Peyer's patch (tissue), 4 donors: ENCODE measurements at regions not wholly inside any gene's neighbourhood (a gene's known extent, or its start where the extent isn't known, plus 50 kb on each side); places are given as distances from the start of the nearest gene placed in this dataset.

Source experiments
- DNase-seq, 3 donors: peaks; one replicate each; pipeline ENCODE4 v3.0.0-alpha.2; 2017 to 2019
- H3K27ac ChIP-seq, 4 donors: fragments of 200-600 bp; sonication (generic); one replicate each; pipeline ENCODE4 v1.5.1; 2016 to 2019
- H3K27me3 ChIP-seq, 2 donors: fragments of 200-600 bp; sonication (generic); one replicate each; pipeline ENCODE4 v1.5.1; 2019
- H3K36me3 ChIP-seq, 3 donors: fragments of 200-600 bp; sonication (generic); one replicate each; pipeline ENCODE4 v1.5.1; 2016 to 2019
- H3K4me1 ChIP-seq, 4 donors: fragments of 200-600 bp; sonication (generic); one replicate each; pipeline ENCODE4 v1.5.1; 2016 to 2019
- H3K4me3 ChIP-seq, 4 donors: fragments of 200-600 bp; sonication (generic); 1 replicate in 3 of 4; 2 replicates in 1 of 4; pipeline ENCODE4 v1.5.1; 2016 to 2019; ENCODE audit warnings: mild to moderate bottlenecking in 1 of 4
- H3K9me3 ChIP-seq, 4 donors: fragments of 200-600 bp; sonication (generic); one replicate each; pipeline ENCODE4 v1.5.1; 2016 to 2019; ENCODE audit warnings: mild to moderate bottlenecking in 1 of 4
- CTCF ChIP-seq, 6 experiments: fragments of 450-650 bp in 4 of 6; fragments of 200-600 bp in 2 of 6; sonication (generic) in 1 of 6; IDR thresholded peaks; one replicate each; pipeline ENCODE4 v1.5.1; 2017 to 2019; ENCODE audit warnings: antibody characterized with exemption in 6 of 6, mild to moderate bottlenecking in 3 of 6, moderate library complexity in 1 of 6
- POLR2A ChIP-seq, 2 donors: fragments of 450-650 bp; IDR thresholded peaks; one replicate each; pipeline ENCODE4 v1.5.1; 2017; ENCODE audit warnings: antibody characterized with exemption in 2 of 2, mild to moderate bottlenecking in 2 of 2, moderate library complexity in 2 of 2

GRCh38 chr12:105823810-105824209 lies 314.9 kb downstream of the NUAK1 start:
- no peak overlapping the region for H3K4me3 ChIP-seq
- no peak for DNase-seq

DNA sequence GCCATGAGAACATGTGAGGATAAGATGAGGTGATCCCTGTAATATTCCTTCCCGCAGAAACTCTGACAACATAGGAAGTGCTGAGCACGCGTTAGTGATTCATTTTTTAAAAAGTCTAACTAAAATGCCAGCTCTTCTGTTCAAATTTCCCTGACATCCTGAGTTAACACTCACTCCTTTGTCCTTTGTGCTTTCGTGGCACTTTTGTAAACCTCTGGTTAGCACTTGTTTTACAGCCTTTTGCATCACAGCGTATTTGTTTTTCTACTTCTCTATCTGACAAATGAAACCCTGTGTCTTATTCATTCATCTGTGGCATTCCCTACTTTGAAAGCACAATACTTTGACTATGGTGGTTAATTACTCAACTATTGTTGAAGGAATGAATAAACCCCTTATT lies 313.6 kb downstream of the NUAK1 start:
- DNase-seq = no peak
- TF ChIP-seq CTCF (IDR thresholded peaks at IDR 0.05) = no peak
- no peak for TF ChIP-seq POLR2A (IDR thresholded peaks at IDR 0.05)
- Histone ChIP-seq H3K27me3 (no peaks in the 10 kb centered on the region), H3K4me1 (no peaks in the 10 kb centered on the region), H3K9me3 (no peaks in the 10 kb centered on the region), H3K4me3 (no peak overlapping the region), H3K27ac (no peak overlapping the region), H3K36me3 (no peaks in the 10 kb centered on the region)

More at GRCh38 chr12:105823810-105824209, 314.9 kb downstream of the NUAK1 start:
- H3K27me3 ChIP-seq = no peaks in the 10 kb centered on the region
- H3K4me1 ChIP-seq = no peaks in the 10 kb centered on the region
- TF ChIP-seq POLR2A (IDR thresholded peaks at IDR 0.05) (no peak), CTCF (IDR thresholded peaks at IDR 0.05) (no peak)
- H3K36me3 ChIP-seq = no peaks in the 10 kb centered on the region
- no peak overlapping the region for H3K27ac ChIP-seq
- no peaks in the 10 kb centered on the region for H3K9me3 ChIP-seq

DNA sequence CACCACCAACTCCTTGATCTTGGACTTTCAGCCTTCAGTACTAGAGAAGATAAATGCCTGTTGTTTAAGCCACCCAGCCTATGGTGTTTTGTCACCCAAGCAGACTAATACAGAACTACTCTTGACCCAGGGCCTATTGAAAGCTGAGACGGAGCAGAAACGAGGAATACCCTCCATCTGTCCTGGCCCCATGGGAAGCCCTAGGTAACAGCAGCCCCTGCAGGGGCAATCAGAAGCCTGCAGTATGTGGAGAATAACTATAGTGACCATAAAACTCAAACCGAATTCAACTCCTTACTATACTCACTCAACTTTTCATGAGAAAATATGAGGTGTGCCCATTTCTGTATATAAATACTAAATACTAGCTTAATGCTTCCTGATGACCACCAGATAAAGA lies 307.4 kb downstream of the NUAK1 start:
- Histone ChIP-seq H3K36me3 (no peaks in the 10 kb centered on the region), H3K4me3 (no peak overlapping the region), H3K9me3 (no peaks in the 10 kb centered on the region), H3K27ac (no peak overlapping the region), H3K27me3 (no peaks in the 10 kb centered on the region), H3K4me1 (no peaks in the 10 kb centered on the region)
- DNase-seq = no peak
- no peak for TF ChIP-seq POLR2A (IDR thresholded peaks at IDR 0.05)
- no peak for TF ChIP-seq CTCF (IDR thresholded peaks at IDR 0.05)

DNA sequence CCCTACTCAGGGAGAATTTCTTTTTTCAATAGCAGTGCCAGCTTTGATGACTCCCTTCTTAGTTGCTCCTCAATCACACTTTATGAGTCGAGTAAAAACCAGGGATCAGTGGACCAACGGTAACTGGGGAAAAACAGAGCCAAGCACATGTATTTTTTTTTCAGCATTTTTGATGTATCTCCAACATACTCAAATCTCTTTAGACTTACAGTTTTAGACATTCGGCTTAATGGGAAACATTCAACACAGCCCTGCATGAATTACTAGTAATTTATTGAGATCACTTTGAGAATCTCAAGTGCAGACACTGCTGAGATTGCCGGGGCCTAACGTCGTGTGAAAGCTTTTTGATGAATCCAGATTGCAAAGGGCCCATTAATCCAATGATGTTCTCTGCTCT lies 306.7 kb downstream of the NUAK1 start:
- no peak for DNase-seq
- no peaks in the 10 kb centered on the region for H3K27me3 ChIP-seq
- H3K4me3 ChIP-seq = no peak overlapping the region
- no peaks in the 10 kb centered on the region for H3K9me3 ChIP-seq
- H3K4me1 ChIP-seq = no peaks in the 10 kb centered on the region
- H3K36me3 ChIP-seq = no peaks in the 10 kb centered on the region
- no peak overlapping the region for H3K27ac ChIP-seq
- TF ChIP-seq CTCF (IDR thresholded peaks at IDR 0.05) = no peak
- no peak for TF ChIP-seq POLR2A (IDR thresholded peaks at IDR 0.05)

GRCh38 chr12:105832806-105833205 lies 305.9 kb downstream of the NUAK1 start:
- DNase-seq = no peak
- TF ChIP-seq CTCF (IDR thresholded peaks at IDR 0.05) (no peak), POLR2A (IDR thresholded peaks at IDR 0.05) (no peak)
- H3K36me3 ChIP-seq = no peaks in the 10 kb centered on the region
- H3K4me1 ChIP-seq = no peaks in the 10 kb centered on the region
- no peaks in the 10 kb centered on the region for H3K27me3 ChIP-seq
- H3K9me3 ChIP-seq = no peaks in the 10 kb centered on the region
- H3K27ac ChIP-seq = no peak overlapping the region
- no peak overlapping the region for H3K4me3 ChIP-seq

- DNase-seq = no peak
- H3K27ac ChIP-seq = no peak overlapping the region
- H3K9me3 ChIP-seq = no peaks in the 10 kb centered on the region
- no peak overlapping the region for H3K4me3 ChIP-seq
- H3K36me3 ChIP-seq = no peaks in the 10 kb centered on the region
- H3K4me1 ChIP-seq = no peaks in the 10 kb centered on the region
- TF ChIP-seq CTCF (IDR thresholded peaks at IDR 0.05) (no peak), POLR2A (IDR thresholded peaks at IDR 0.05) (no peak)
- no peaks in the 10 kb centered on the region for H3K27me3 ChIP-seq
Measured at GRCh38 chr12:105834496-105834895, 304.3 kb downstream of the NUAK1 start.
